HG02623 (cell line): ENCODE measurements at regions not wholly inside any gene's neighbourhood (a gene's known extent, or its start where the extent isn't known, plus 50 kb on each side); places are given as distances from the start of the nearest gene placed in this dataset.

Experiments
- ATAC-seq: cut with Tn5 transposase; IDR thresholded peaks from one replicate; pipeline ENCODE4 v1.9.1; 2021; ENCODE audit warnings: moderate library complexity; ENCODE audit not compliant: unreplicated experiment

DNA sequence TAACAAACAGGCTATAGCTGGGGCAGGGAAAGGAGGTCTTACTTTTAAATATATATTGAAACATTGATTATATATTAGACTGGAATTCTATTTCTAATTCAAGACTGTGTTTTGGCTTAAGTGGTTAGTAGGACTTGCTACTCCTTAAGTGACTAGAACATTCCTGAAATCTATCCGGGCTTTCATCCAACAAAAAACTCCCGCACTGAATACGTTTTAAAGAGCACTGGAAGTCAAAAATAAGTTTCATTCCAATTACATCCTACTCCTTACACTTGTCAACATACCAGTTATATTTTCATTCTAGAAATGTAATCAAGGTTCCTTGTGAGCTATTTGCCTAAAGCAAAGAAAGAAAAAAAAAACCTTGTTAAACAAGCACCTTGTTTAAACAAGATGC is 204.6 kb downstream of the SP3 start:
- no peak for ATAC-seq

DNA sequence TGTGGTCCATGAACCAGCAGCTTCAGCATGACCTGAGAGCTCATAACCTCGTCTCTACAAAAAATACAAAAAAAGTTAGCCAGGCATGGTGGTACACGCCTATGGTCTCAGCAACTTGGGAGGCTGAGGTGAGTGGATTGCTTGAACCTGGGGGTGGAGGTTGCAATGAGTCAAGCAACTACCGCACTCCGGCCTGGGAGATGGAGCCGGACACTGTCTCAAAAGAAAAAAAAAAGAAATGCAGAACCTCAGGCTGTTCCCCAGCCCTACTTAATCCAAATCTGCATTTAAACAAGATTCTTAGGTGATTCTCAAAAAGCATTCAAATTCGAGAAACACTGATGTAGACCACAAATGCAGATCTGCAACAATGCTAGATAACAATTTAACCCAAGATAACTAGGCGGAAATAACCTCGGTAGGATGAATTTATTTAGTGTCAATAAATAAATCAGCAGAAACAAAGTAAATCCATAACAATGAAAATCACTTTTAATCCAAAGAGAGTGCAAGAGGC is 203.5 kb downstream of the SP3 start:
- no peak for ATAC-seq

DNA sequence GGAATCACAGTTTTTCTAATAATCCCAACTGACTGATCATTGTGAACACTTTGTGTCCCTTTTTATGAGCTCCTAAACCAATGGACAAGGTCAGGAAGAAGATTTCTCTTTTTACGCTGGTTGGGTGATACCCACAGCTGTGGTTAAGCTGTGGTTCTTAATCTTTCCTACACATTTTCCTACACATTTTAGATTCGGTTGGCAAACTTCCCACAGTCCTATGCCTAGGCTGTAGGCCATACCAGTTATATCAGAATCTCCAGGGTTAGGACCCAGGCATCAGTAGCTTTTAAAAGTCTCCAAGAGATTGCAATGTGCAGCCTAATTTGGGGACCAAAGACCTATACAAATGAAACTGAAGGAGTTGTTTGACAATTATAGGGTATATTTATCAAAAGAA is 203.0 kb downstream of the SP3 start:
- ATAC-seq, result no peak

DNA sequence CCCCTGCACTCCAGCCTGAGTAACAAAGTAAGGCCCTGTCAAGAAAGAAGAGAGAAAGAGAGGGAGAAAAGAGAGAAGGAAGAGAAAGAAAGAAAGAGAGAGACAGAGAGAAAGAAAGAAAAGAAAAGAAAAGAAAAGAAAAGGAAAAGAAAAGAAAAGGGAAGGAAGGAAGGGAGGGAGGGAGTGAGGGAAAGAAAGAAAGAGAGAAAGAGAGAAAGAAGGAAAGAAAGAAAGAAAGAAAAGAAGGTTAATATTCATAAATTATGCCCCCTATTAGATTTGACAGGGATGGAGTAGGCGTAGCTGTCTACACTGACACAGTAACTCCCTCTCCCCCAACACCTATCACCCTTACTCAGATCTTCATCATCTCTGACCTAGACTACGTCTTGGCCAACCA is 202.3 kb downstream of the SP3 start:
- ATAC-seq, result no peak

DNA sequence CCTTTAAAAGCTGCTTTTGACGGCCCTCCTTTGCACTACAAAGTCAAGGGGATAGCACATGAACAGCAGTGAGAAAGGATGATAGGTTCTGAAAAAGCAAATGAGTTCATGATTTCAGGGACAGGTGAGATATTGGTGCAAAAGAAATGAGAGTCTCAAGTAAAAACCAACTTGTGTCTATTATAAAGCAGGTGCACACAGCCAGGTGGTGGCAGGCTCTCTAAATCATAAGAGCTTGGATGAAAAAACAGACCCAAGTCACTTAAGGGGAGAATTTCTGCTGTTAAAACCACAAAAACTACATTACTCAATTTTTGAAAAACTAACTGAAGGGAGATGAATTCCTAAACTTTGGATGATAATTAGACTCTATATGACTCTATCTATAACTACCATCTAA is 201.5 kb downstream of the SP3 start:
- ATAC-seq, result no peak

DNA sequence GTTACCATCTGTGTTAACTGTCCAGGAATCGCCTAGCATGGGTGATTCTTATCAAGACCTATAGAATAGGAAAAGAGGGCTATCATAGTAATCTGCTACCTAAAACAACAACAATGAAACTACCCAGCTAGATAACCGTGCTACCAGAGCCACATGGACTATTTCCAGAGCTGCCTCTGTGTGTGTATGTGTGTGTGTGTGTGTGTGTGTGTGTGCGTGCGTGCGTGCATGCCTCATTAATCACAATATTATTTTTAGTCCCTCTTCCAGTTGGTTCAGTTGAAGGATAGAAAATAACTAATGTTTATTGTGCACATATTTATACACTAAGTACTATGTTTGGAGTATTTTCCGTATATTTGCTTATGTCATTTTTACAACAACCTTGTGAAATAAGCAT is 201.1 kb downstream of the SP3 start:
- ATAC-seq, result no peak

DNA sequence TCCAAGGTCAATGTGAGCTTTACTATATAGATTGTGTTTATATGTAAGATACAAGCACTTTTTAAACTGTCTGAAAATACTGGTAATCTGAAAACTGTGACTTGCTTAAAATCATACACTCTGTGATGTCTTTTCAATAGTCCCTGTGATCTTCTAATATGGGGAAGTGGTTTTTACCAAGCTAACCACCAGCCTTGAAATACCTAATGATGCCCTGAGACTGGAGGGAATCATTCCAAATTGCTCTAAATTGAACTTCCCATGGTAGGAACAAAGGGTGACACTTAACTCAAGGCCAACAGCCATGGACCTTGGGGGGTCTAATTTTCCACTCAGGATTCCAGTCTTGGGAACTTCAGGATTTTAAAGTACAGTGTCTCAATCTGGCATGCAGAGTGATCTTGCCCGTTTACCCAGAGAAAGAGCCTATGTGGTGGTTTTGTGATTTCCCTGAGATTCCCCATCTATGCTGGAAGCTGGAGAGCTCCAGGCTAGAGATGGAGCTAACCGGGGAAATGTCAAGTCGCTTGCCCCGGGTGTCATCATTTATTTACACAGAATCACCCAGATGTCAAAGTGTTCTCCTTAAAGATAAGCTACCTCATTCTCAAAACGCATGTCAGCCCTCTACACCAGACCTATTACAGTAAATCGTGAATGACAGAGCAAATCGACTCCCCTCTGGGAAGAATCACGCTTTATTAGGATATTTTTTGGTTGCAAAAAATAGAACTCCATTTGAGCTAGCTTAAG is 198.5 kb downstream of the SP3 start:
- no peak for ATAC-seq

DNA sequence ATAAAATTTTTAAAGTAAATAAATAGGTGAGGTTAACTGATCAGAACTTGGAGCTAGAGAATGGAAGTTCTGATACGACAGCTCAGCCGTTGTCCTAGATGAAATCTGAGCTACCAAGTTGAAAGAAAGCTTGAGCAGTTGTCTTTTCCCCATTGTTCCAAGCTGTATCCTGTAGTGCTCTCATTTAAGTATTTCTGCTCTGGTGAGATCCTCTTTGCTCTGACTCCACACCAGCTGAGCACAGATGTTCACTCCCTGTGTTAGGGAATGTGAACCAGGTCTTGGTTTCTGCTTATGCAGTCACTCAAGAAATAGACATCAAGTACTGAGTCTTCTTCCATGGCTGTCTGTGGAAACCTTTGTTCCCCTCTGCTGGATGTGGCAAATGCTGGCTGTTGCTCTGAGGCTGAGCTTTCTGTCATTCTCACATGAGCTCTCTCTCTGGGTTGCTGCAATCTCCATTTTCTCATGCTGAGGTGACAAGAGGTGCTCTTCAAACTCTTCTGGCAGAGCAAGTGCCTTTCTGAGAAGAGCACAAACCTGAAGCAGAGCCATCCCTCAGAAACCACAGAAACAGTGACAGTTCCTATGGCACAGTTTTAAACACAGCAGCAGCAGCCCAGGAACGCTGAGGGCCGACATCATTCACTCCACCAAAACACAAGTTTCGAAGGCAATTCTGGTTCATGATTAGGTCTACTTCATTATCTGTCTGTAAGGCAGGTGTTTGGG is 194.1 kb downstream of the SP3 start:
- ATAC-seq, result no peak

DNA sequence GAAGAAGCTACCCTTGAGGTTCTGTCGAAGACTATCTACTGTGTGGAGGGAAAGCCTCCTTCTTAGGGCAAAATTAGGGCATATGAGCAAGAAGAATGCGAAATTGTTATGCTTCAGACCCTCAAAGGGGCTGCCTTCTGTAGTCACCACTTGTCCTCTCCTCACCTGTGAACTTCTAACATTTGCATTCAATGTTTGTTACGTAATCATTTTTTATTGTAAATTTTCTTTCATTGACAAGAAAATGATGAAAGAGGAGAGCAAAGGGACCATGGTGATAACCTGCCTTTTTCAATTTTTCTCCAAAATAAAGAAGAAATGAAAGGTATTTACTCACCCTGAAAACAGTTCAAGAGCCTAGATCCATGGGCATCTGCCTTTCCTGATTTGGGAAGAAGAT is 193.0 kb downstream of the SP3 start:
- no peak for ATAC-seq

DNA sequence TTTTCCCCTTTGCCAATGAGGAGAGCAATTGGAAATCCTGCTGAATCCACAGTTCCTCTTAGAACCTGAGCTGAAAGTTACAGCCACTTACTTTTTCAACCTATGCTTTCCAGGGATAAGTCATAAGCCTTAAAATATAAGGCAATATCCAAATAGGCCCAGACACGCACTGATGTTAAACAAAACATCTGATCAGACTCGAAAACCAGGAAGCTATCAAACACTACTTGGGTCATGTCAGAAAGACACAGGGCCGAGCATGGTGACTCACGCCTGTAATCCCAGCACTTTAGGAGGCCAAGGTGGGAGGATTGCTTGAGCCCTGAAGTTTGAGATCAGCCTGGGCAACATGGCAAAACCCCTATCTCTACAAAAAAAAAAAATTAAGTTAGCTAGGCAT is 192.1 kb downstream of the SP3 start:
- ATAC-seq, result no peak

DNA sequence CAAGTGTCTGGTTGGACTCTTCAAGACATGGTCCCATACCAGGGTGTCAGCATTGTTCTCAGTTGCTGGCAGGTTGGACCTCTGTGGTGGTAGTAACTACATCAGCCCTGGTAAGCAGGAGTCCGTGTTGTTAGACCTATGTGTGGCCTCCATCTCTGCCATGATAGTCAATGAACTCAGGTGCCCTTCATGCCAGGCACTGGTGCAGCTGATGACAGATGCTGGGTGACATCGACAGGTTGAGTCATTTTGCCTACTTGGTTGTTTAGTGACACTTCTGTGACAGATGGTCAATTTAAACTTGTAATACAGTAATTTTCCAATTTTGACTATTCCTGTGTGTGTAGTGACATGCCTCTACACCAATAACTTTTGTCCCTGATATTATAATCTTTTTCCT is 189.7 kb downstream of the SP3 start:
- ATAC-seq, result no peak

DNA sequence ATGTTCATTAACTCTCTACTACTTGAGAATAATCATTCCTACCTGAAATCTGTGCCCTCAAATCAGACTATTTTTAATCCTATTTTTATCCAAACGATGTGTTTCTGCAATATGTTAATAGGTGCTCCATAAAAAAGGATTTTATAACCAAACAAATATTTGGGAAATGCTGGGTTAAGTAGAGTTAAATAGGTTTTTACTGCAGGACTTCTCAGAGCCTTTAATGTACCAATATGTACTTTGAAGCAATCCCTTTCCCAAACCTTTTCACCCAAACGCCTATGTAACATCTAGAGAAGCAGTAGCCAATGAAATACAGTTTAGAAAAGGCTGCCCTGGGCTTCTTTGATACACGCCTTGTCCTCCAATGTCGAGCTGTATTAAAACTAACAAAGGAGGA is 182.5 kb downstream of the SP3 start:
- no peak for ATAC-seq

DNA sequence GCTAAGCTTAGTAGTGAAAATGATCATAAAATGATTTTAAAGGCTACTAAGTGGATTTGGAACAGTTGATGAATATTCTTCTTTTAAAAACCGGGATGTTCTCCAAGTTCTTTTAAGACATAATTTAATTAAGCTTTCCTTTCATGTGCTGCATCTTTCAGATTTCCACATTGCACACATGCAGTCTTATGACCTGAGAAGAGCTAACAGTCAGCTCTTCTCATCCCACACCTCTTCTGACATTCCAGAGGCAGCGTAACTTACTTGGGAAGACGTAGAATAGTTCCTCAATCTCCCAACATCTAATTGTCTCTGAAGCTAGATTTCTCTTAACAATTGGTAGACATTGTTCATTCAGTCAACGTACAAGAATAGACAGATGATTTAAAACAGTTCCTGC is 181.8 kb downstream of the SP3 start:
- ATAC-seq, result no peak

DNA sequence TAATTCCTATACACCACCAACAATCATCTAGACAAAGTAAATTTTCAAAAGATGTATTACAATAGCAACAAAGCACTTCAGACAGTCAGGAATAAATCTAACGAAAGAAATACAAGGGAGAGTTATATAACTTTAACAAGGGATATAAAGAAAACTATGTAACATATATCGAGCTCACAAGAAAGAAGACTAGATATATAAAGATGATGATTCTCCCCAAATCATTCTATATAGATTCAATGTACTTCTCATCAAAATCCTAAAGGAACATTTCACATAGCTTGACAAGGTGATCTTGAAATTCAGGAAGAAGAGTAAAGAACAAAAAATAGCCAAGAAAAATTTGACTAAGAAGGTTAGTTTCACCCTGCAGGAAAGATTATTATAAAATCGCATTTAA is 179.4 kb downstream of the SP3 start:
- no peak for ATAC-seq

DNA sequence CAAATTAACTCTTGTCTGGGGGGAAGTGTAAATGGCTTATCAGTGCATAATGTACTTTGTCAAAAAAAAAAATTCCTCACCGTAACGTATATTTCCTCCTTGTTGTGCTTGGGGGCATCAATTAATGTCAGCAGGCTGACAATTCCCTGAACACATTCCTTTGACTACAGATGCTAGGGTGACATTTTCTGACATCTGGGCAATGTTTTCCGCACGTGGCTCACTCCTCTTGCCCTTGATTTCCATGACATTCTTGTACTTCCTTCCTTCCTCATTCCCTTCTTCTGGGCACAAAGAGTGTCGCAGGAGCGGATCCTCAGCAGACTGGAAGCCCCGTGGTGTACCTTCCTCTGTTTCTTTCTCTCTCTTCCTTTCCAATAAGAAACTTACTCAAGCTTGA is 173.7 kb downstream of the SP3 start:
- no peak for ATAC-seq

DNA sequence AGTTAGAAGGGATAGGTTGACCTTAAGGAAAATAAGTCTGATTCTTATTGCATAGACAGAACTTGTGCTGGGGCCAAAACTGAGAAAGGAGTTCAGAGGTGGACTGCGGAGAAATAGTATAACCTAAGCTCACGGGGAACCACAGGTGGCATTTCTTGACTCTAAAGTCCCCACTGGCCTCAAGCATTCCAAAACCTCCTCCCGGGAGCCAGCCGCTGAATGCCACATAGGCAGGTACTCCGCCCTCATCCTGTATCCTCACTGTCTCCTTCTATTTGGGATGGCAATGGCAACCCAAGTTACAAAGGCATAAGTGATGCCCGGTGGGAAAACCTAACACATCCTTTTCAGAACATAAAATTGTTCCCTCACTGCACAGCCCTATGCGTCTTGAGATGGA is 173.0 kb downstream of the SP3 start:
- ATAC-seq, result no peak

DNA sequence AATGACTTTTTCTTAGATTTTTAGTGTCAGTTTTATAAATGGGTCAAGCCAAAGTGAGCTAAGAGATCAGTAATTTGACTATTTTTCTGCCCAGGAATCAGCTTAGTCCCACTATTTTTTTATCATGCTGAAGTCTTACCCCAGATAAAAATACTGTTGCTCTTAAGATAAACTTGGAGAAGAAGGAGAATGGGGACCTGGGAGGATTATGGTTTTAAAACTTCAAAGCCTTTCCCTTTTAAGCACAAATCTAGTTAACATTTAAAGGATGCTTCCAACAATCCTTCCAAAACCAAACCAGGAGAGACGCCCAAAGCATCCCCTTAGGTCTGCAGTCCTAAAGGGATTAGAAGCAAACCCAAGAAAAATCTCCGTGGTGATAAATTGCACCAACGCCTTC is 172.4 kb downstream of the SP3 start:
- ATAC-seq, result no peak

DNA sequence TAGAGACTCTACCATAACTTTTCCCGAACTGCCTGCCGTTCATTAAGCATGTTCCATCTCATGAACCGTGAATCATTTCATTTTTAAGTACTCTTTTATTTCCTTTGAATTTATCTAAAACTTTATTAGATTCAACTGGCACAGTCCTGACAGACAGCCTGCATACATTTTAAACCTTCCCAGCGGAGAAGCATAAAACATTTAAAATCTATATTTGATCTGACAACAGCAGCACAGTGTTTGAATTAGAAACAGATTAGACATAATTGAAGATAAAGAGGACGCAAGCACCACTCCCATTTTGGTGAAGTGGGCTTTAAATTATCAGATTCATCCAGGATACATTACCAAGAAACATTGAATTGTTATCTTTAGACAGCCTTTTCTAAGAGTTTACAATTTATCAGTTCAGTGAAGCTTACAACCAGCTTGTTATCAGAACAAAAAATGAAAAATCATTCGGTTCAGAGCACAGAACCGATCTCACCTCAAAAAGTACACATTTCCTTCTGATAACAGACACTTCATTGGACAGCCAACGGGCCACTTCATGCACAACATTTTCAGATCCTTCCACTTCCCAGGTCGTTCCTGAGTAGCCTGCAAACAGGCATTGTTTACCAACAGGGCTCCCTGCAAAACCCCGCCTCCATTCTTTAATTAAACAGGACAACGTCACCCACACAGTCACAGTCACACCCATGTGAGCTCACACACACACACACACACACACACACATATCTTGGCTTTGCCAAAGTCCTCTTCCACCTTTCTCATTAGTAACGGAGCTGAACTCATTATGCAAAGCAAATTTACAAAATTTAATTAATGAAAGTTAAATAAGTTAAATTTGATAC is 171.2 kb downstream of the SP3 start:
- ATAC-seq, result no peak

DNA sequence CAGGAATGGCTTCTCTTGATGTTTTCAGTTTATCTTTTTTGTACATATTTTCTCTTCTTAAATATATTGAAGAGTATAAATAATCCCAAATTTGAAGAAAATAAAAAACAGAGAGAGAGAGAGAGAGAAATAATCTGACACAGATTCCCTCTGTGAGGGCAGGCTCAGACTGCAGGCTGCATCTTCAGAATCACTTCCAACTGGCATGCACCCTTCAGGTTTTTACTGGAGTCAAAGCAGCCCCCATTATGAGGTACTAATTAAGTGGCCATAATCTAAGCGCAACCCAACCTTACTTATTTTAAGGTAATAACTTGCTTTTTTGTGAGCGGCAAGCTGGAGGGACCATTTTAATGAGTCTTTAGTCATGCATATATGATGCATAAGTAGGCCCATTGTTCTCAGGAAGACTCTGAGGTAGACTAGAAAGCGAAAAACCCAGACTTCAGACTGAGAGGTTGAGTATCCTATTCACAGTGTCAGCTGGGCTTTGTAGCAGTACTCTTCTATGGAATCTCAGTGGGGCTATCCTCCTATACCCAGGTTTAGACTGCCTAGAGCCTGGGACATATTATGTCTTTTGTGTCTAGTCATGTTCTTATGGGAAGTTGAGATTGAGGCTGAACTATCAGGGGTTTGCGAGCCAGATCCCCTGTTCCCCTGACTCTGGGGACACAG is 167.4 kb downstream of the SP3 start:
- ATAC-seq, result no peak

DNA sequence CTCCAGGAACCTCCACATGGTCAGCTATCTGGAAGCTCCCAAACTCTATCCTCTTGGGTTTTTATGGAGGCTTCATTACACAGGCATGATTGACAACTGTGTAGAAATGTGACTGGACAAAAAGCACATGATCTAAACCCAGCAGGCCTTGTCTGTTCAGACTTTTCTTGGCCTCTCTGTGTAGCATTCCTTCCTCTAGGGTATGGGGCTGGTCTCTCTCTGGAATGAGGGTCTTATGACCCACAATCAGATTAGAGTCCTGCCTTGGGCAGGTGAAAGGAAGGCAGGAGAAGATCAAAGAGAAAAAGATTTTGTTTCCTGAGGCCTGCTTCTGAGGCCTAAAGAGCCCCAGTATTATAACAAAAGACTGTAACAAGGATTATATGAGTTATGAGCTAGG is 162.7 kb downstream of the SP3 start:
- no peak for ATAC-seq

DNA sequence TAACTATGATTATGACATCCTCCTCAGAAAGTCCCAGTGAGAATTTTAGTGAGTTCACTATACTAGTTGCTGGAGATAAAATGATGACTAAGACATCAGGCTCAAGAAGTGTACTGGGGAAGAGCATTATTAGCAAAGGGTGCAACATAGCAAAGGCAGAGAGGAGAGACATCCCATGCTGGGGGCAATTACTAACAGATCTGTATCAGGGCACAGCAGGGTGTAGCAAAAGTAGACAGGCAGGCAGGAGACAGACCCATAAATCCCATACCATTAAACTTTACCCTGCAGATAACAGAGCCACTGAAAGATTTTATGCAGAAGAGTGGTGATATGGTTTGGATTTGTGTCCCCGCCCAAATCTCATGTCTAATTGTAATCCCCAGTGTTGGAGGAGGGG is 161.7 kb downstream of the SP3 start:
- no peak for ATAC-seq
